Keratinocyte (primary cell): ENCODE measurements at regions not wholly inside any gene's neighbourhood (a gene's known extent, or its start where the extent isn't known, plus 50 kb on each side); places are given as distances from the start of the nearest gene placed in this dataset.

Source experiments
- DNase-seq: peaks from one replicate; pipeline ENCODE4 v3.0.0-alpha.2; 2011; ENCODE audit warnings: low read depth, missing footprints, low spot score
- FAIRE-seq: peaks from 2 replicates; lab custom pipeline; 2011; peaks lifted over from hg19 to GRCh38; lab: Jason Lieb, UNC
- H2AFZ ChIP-seq: 2 replicates; pipeline ENCODE4 v1.6.0; 2012; ENCODE audit warnings: low read length, control low read depth, inconsistent platforms; ENCODE audit not compliant: control insufficient read depth
- H3K27ac ChIP-seq: 2 replicates; pipeline ENCODE4 v1.5.1; 2011; ENCODE audit warnings: low read length; ENCODE audit not compliant: control insufficient read depth, insufficient read depth
- H3K27me3 ChIP-seq: 3 replicates; pipeline ENCODE4 v1.6.0; 2011; ENCODE audit warnings: low read length; ENCODE audit not compliant: control insufficient read depth, insufficient read depth; ENCODE audit errors: extremely low read depth
- H3K36me3 ChIP-seq, 2 experiments: 2 replicates in 1 of 2; 3 replicates in 1 of 2; pipeline ENCODE4 v1.5.1; 2011; ENCODE audit warnings: low read length in 2 of 2, mild to moderate bottlenecking in 1 of 2; ENCODE audit not compliant: control insufficient read depth in 2 of 2, insufficient read depth in 2 of 2; ENCODE audit errors: extremely low read depth in 1 of 2
- H3K4me1 ChIP-seq: 3 replicates; pipeline ENCODE4 v1.5.1; 2011; ENCODE audit warnings: low read length; ENCODE audit not compliant: control insufficient read depth, insufficient read depth; ENCODE audit errors: extremely low read depth
- H3K4me2 ChIP-seq: 3 replicates; pipeline ENCODE4 v1.6.0; 2011; ENCODE audit warnings: low read depth, low read length; ENCODE audit not compliant: control insufficient read depth, insufficient read depth; ENCODE audit errors: extremely low read depth
- H3K4me3 ChIP-seq, 3 experiments: fragments of 200-600 bp in 1 of 3; sonication (generic) in 1 of 3; 2 replicates in 2 of 3; 3 replicates in 1 of 3; pipeline ENCODE4 v1.5.1; 2011 to 2016; ENCODE audit warnings: low read length in 3 of 3, mild to moderate bottlenecking in 3 of 3, control low read depth in 2 of 3, inconsistent platforms in 1 of 3, low read depth in 1 of 3, mixed read lengths in 1 of 3, mixed run types in 1 of 3, moderate library complexity in 1 of 3; ENCODE audit not compliant: control insufficient read depth in 2 of 3, insufficient read depth in 2 of 3; ENCODE audit errors: extremely low read depth in 1 of 3
- H3K79me2 ChIP-seq: 2 replicates; pipeline ENCODE4 v1.6.0; 2012; ENCODE audit warnings: low read length; ENCODE audit not compliant: control insufficient read depth, insufficient read depth
- H3K9ac ChIP-seq: 3 replicates; pipeline ENCODE4 v1.6.0; 2011; ENCODE audit warnings: low read length; ENCODE audit not compliant: control insufficient read depth, insufficient read depth; ENCODE audit errors: extremely low read depth
- H3K9me1 ChIP-seq: 3 replicates; pipeline ENCODE4 v1.6.0; 2011; ENCODE audit warnings: low read length; ENCODE audit not compliant: control insufficient read depth, insufficient read depth; ENCODE audit errors: extremely low read depth
- H3K9me3 ChIP-seq: 2 replicates; pipeline ENCODE4 v1.5.1; 2012; ENCODE audit warnings: low read depth, low read length; ENCODE audit not compliant: control insufficient read depth
- H4K20me1 ChIP-seq: 3 replicates; pipeline ENCODE4 v1.6.0; 2011; ENCODE audit warnings: low read length; ENCODE audit not compliant: control insufficient read depth, insufficient read depth; ENCODE audit errors: extremely low read depth
- CTCF ChIP-seq, 3 experiments: IDR thresholded peaks in 1 of 3; conservative IDR thresholded peaks in 1 of 3; optimal IDR thresholded peaks in 1 of 3; 2 replicates in 2 of 3; 3 replicates in 1 of 3; pipeline versions ENCODE3 to v1.5.1; 2011; ENCODE audit warnings: low read length in 3 of 3, mild to moderate bottlenecking in 3 of 3, moderate library complexity in 2 of 3, control low read depth in 1 of 3, inconsistent platforms in 1 of 3; ENCODE audit not compliant: insufficient read depth in 2 of 3; ENCODE audit errors: extremely low read depth in 1 of 3
- EZH2 ChIP-seq: IDR thresholded peaks from one replicate; pipeline ENCODE4 v1.6.1; 2012; ENCODE audit warnings: inconsistent platforms, mild to moderate bottlenecking, low read length, moderate library complexity
- dilution Hi-C: fragments of 300-500 bp; cut with MboI; formaldehyde crosslinking; loops from one replicate; pipeline ENCODE4 v1.7.0; 2020; ENCODE audit warnings: low sequenced_read_pairs; ENCODE audit not compliant: extremely low pct_ligation_motif_present

DNA sequence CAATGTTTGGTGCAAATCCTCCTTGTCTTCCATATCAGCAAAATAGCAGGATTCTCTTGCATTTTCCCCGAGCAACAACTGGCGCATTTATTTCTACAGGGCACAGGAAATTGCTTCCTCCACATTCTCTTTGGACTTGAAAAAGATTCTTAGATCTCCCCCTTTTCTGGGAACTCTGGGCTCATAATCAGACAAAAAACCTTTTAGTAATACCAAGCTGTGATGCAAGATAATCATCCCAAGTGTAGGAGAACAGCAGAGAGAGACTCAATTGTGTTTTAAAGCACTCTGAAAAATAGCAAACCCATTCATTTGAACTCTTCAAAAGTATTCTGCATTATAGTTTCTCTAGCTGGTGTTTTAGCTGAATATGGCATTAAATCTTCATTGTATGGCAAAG lies 419.6 kb upstream of the NPVF start:
- TF ChIP-seq EZH2, result no peak
- TF ChIP-seq CTCF (optimal IDR thresholded peaks at IDR 0.05 in 1 of 3, IDR thresholded peaks at IDR 0.05 in 1 of 3, conservative IDR thresholded peaks at IDR 0.05 in 1 of 3; ENCODE audit: extremely low read depth in 1 of 3, insufficient read depth in 2 of 3, low read length in 3 of 3), result no peak
- Histone ChIP-seq H3K9me1 (no peaks in the 10 kb centered on the region), H3K27me3 (no peaks in the 10 kb centered on the region), H3K36me3 (no peaks in the 10 kb centered on the region), H3K79me2 (no peaks in the 10 kb centered on the region), H3K27ac (no peak overlapping the region), H3K9ac (no peak overlapping the region), H3K4me2 (no peak overlapping the region), H3K4me1 (no peaks in the 10 kb centered on the region), H2AFZ (no peak overlapping the region), H3K9me3 (no peaks in the 10 kb centered on the region), H4K20me1 (no peaks in the 10 kb centered on the region), H3K4me3 (no peak overlapping the region)
- dilution Hi-C loops, result no loop called here
- FAIRE-seq (no peak), DNase-seq (no peak)

DNA sequence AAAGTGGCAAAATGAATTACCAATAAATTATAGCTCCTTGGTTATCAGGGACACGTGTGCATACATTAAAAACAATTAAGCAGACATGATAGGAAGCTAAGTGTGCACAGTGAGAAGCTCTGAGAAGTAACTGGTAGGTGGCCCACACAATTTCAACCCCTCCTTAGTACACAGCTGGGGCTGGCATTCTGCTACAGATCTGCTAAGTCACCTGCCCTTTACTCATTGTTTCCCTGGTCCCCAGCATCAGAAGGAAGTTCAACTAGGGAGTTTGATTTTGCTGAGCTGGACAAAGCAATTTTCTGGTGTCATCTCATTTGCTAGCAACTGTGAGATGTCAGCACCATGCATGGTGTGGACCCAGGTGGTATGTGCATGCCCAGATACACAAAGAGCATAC lies 424.1 kb upstream of the NPVF start:
- FAIRE-seq (no peak), DNase-seq (no peak)
- no peak overlapping the region for H3K4me3 ChIP-seq
- no peaks in the 10 kb centered on the region for H3K27me3 ChIP-seq
- no peak overlapping the region for H3K4me2 ChIP-seq
- dilution Hi-C loops, result no loop called here
- no peaks in the 10 kb centered on the region for H3K36me3 ChIP-seq
- H3K79me2 ChIP-seq, result no peaks in the 10 kb centered on the region
- no peaks in the 10 kb centered on the region for H3K4me1 ChIP-seq
- no peak overlapping the region for H3K27ac ChIP-seq
- TF ChIP-seq CTCF (optimal IDR thresholded peaks at IDR 0.05 in 1 of 3, IDR thresholded peaks at IDR 0.05 in 1 of 3, conservative IDR thresholded peaks at IDR 0.05 in 1 of 3; ENCODE audit: extremely low read depth in 1 of 3, insufficient read depth in 2 of 3, low read length in 3 of 3) (no peak), EZH2 (no peak)
- no peaks in the 10 kb centered on the region for H3K9me3 ChIP-seq
- H3K9ac ChIP-seq, result no peak overlapping the region
- no peaks in the 10 kb centered on the region for H3K9me1 ChIP-seq
- H2AFZ ChIP-seq, result no peak overlapping the region
- no peaks in the 10 kb centered on the region for H4K20me1 ChIP-seq
